HEK293T (cell line): ENCODE measurements at regions not wholly inside any gene's neighbourhood (a gene's known extent, or its start where the extent isn't known, plus 50 kb on each side); places are given as distances from the start of the nearest gene placed in this dataset.

Experiments used
- FOXK2 ChIP-seq: fragments of 450-650 bp; IDR thresholded peaks from 2 replicates; pipeline ENCODE4 v1.6.1; 2016; ENCODE audit warnings: mild to moderate bottlenecking
- HDGF ChIP-seq: fragments of 450-650 bp; IDR thresholded peaks from 2 replicates; pipeline ENCODE4 v1.6.1; 2017; ENCODE audit warnings: antibody characterized with exemption, borderline replicate concordance
- SP1 ChIP-seq: fragments of 450-650 bp; IDR thresholded peaks from 2 replicates; pipeline ENCODE4 v1.6.1; 2017

DNA sequence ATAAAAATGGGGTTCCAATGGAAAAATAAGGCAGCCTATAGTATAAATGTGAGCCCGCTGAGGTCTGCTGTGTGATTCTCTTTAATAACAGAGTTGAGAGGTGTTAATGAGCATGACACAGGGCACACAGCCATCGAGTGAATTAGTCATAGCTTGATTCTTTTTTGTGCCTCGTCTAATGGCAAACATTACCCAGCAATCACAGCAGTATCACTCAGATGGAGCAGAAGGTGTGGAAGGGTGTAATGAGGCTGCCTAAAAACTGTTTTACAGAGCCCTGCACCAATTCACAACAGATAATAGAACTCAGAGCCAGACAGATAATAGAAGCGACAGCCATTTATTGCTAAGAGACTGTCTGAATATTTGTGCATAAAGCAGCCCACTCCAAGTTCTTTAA lies 178.6 kb upstream of the TPRG1 start:
- TF ChIP-seq SP1 (no peak), HDGF (no peak), FOXK2 (no peak)
